ENCODE measurements at regions not wholly inside any gene's neighbourhood (a gene's known extent, or its start where the extent isn't known, plus 50 kb on each side); places are given as distances from the start of the nearest gene placed in this dataset.

GRCh38 chr1:228992044-228992443 lies 256.8 kb downstream of the RHOU start:
- TF ChIP-seq KLF9 (CRISPR knock-in tag; IDR thresholded peaks at IDR 0.05; ENCODE audit: low read depth) (no peak), ZNF101 (CRISPR knock-in tag; IDR thresholded peaks at IDR 0.05; ENCODE audit: borderline replicate concordance, low read depth) (no peak), ZSCAN21 (CRISPR knock-in tag; IDR thresholded peaks at IDR 0.05; ENCODE audit: borderline replicate concordance) (no peak), HINFP (CRISPR knock-in tag; IDR thresholded peaks at IDR 0.05; ENCODE audit: low read depth) (no peak), JUND (CRISPR knock-in tag; IDR thresholded peaks at IDR 0.05) (no peak), POLR2AphosphoS5 (IDR thresholded peaks at IDR 0.05; ENCODE audit: low read depth, low read length) (no peak), BRF2 (CRISPR knock-in tag; IDR thresholded peaks at IDR 0.05) (no peak), MXI1 (IDR thresholded peaks at IDR 0.05; ENCODE audit: borderline replicate concordance, low read depth, low read length) (no peak), ZFP37 (CRISPR knock-in tag; IDR thresholded peaks at IDR 0.05; ENCODE audit: borderline replicate concordance) (no peak), DPF2 (CRISPR knock-in tag; IDR thresholded peaks at IDR 0.05; ENCODE audit: borderline replicate concordance, low read depth) (no peak), FOXK2 (IDR thresholded peaks at IDR 0.05) (no peak)
- TF ChIP-seq, protein P1, sequence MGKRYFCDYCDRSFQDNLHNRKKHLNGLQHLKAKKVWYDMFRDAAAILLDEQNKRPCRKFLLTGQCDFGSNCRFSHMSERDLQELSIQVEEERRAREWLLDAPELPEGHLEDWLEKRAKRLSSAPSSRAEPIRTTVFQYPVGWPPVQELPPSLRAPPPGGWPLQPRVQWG (CRISPR knock-in tag; IDR thresholded peaks at IDR 0.05; ENCODE audit: borderline replicate concordance, low read depth): no peak

Measured in HepG2 (cell line).